DOHH2 (cell line): ENCODE measurements at regions not wholly inside any gene's neighbourhood (a gene's known extent, or its start where the extent isn't known, plus 50 kb on each side); places are given as distances from the start of the nearest gene placed in this dataset.
"Not testable (repeated sequence)": the region's sequence is repeated elsewhere in the genome, so short reads cannot be mapped to it uniquely, and the experiment has no call there.

Source experiments
- EZH2phosphoT487 ChIP-seq: fragments of 200-600 bp; sonication (generic); IDR thresholded peaks from 2 replicates; pipeline ENCODE4 v1.6.1; 2017; ENCODE audit warnings: borderline replicate concordance, mild to moderate bottlenecking, antibody characterized with exemption, low read length, moderate library complexity, mixed read lengths
- TF ChIP-seq, protein P1 (sequence below): fragments of 200-600 bp; sonication (generic); IDR thresholded peaks from one replicate; pipeline ENCODE4 v1.5.1; 2014; ENCODE audit warnings: antibody characterized with exemption, mild to moderate bottlenecking, low read depth, low read length; ENCODE audit not compliant: poor library complexity, severe bottlenecking

DNA sequence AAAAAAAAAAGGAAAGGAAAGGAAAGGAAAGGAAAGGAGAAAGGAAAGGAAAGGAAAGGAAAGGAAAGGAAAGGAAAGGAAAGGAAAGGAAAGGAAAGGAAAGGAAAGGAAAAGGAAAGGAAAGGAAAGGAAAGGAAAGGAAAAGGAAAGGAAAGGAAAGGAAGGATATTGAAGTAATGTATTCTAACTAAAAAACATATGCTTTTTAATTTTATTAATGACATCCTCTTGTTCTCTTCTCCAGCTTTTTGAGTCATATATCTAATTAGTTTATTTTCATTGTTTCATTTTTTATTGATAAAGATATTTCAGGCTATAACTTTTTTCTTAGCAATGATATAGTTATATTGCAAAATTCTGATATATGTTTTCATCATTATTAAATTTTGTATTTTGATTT is 585.8 kb upstream of the ARID1B start:
- TF ChIP-seq, protein P1, sequence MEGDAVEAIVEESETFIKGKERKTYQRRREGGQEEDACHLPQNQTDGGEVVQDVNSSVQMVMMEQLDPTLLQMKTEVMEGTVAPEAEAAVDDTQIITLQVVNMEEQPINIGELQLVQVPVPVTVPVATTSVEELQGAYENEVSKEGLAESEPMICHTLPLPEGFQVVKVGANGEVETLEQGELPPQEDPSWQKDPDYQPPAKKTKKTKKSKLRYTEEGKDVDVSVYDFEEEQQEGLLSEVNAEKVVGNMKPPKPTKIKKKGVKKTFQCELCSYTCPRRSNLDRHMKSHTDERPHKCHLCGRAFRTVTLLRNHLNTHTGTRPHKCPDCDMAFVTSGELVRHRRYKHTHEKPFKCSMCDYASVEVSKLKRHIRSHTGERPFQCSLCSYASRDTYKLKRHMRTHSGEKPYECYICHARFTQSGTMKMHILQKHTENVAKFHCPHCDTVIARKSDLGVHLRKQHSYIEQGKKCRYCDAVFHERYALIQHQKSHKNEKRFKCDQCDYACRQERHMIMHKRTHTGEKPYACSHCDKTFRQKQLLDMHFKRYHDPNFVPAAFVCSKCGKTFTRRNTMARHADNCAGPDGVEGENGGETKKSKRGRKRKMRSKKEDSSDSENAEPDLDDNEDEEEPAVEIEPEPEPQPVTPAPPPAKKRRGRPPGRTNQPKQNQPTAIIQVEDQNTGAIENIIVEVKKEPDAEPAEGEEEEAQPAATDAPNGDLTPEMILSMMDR = not testable (repeated sequence)
- TF ChIP-seq EZH2phosphoT487 = not testable (repeated sequence)
